Inflammatory macrophage treated with lipopolysaccharide for 1 hour (primary cell): ENCODE measurements at regions not wholly inside any gene's neighbourhood (a gene's known extent, or its start where the extent isn't known, plus 50 kb on each side); places are given as distances from the start of the nearest gene placed in this dataset.

Experiments
- DNase-seq, 2 donors: peaks; one replicate each; pipeline ENCODE4 v3.0.0-alpha.2; 2020 to 2022

DNA sequence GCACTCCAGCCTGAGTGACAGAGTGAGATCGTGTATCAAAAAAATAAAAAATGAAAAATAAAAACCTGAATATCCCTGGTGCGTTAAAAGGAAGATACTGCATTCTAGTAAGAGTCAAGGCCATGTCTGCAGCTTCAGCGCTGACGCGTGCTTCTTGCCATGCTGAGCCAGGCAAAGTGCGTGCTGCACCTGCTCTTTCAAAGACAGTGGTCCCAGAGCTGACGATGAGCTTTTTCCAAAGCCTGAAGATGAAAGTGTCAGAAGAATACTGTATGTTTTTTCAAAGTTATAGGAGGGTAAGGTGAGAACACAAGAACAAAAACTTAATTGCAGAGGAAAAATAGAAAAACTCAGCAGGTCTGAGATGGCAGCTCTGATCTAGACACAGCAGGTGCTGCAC lies 115.1 kb downstream of the RNASET2 start:
- DNase-seq: no peak

DNA sequence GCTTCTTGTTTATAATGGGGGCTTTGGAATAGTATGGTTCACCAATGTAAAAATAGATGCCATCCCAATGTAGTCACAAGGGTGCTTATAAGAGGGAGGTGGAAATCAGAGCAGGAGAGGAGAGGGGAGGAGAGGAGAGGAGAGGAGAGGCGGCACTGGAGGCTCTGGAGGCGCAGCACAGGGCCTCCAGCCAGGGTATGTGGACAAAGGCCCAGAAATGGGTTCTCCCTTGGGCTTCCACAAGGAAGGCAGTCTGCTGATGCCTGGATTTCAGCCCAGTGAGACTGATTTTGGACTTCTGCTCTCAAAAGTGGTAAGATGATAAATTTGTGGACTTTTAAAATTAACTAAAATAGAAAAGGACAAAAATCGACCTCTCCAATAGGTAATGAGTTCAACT lies 116.8 kb downstream of the RNASET2 start:
- DNase-seq: no peak

DNA sequence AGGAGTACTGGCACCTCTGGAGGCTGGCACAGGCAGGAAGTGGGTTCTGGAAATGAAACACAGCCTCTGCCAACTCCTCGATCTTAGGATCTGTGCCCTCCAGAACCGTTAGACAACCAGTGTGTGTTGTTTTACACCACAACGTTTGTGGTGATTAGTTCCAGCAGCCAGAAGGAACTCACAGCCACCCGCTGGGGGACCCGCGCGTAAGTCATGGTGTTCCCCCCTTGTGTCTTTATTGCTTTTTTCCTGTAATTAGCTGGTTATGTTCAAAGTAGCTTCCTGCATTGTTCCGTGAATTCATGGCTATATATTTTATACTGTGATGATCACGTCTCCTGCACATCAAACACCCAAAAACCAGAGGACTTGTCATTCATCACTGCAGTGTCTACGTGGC lies 117.4 kb downstream of the RNASET2 start:
- DNase-seq: no peak

DNA sequence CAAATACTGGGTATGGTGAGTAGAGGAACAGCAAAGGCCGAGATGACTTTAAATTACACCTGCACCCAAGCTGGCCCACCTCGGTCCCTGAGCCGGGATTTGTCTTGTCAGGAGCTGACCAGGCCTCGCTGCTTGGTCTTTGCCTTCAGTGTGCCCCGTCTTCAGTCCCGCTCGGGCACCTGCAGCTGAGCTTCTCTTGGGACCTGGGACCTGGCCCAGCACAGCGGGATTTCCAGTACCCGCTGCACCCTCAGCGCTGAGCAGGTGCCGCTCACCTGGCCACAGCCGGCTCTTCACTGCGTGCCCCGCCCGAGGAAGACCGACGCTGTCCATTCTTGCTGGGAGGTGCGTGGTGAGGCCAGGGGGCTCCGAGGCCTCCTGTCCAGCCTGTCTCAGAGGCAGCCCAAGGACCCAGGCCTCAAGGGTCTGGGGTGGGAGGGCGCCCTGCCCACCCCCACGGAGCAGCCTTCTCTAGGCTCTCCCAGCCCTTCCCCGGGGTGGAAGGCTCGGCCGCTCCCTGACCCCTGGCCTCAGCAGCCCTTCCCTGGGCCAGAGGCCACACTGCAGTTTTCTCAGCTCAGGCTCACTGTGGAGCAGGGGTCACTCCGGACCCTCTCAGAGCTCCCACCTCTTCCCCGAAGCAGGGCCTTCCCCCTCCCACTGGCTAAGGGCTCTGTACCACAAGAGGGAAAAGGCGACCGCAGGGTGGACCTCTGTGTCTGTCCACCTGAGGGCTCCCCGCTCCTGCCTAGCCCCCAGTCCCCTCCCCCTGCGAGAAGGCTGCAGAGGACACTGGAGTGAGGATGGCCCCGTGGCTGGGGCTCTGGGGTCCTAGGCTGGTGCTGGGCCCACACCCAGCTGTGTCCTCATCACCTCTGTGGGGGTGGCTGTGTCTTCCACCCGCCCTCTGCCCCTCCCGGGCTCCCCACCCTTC lies 119.3 kb downstream of the RNASET2 start:
- DNase-seq: no peak

DNA sequence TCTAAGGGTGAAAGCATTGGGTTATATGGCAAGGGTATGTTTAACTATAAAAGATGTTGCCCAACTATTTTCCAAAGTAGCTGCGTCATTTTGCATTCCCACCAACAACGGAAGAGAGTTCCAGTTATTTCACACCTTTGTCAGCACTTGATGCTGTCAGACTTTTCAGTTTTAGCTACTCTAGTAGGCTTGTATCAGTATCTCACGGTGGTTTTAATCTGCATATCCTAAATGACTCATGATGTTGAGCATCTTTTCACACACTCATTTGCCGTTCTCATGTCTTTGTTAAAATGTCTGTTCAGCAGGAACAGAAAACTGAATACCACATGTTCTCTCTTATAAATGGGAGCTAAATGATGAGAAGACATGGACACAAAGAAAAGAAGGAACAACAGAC lies 122.3 kb downstream of the RNASET2 start:
- no peak for DNase-seq

DNA sequence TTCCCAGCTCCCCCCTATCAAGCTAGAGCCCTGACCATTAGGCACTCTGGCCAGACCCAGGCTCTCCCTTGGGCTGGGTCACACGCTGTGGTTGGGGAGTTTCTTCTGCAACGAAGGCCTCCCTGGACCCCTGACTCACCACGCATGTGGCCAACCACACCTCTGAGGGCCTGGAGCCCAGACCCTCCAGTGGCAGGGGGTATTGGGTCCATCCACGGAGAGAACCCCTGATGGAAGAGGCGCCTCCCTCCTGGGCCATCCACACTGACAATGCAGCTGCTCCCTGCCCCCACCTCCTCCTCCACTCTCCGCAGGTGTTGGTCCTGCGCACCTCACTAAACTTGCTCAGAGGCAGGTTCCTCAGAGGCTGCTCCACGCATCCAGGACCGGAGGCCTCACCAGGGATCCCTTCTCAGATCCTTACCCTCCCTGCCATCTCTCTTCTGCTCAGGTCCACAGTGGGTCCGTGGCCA lies 125.4 kb downstream of the RNASET2 start:
- no peak for DNase-seq

DNA sequence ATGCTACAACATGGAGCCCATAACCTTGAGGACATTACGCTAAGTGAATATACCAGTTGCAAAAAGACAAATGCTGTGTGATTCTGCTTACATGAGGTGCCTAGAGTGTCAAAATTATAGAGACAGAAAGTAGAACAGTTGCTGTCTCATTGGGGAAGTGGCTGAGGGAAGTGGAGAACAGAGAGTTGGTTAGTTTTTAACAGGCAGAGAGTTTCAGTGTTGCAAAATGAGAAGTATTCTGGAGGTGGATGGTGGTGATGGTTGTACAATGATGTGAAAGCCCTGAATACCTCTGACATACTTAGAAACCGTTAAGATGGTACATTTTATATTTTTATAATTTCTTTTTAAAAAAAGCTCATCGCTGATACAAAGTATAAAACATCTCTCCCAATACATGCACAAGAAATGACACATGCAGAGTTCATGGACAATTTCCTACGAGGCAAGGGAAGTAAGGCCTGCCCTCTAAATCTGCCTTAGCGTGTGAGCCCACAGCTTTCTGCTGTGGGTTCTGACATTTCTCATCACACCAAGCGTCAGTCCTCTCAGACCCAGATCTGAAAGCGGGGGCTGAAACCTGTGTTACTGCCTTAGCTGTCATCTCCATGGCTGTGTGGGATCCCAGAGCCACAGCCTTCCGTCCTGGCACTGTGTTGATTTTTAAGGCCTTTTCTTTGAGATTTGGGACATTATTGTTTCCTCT lies 126.0 kb downstream of the RNASET2 start:
- peak; percentile 68 to 84 for DNase-seq

DNA sequence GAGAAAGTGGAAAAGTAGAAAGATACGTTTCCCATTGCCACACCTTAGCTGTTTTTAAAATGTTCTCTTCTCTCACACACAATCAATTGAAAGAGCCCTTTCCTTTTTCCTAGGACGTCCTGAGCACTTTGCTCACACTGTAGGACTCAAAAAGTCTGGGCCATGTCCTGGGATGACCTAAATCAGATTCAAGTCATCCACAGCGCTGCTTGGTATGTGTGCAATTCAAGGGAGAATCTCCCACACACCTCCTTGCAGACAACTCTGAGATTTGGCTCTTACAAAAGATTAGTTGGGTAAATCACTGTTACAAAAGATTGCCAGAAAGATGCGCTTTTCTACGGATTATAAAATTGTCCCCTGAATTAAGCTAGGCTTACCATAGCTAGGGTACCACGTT lies 130.1 kb downstream of the RNASET2 start:
- DNase-seq: peak in 1 of 2 donors; percentile 13

DNA sequence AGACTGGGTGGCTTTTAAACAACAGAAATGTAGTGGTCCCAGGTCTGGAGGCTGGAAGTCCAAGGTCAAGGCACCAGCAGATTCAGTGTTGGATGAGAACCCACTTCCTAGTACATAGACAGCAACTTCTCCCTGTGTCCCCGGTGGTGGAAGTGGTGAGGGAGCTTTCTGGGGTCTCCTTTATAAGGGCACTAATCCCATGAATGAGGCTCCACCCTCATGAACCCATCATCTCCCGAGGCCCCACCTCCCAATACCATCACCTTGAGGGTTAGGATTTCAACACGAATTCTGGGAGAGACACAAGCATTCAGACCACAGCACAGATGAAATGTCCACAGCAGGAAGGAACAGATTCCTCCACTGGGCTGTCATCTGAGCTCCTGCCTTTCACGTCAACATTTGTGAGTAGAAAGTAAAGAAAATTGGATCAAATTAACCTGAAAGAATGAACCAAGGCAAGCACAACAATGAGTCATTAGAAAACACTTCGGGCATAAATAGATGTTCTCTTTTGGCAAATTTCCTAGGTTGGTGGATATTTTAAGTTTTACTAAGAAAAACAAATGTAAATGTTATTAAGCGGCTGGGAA lies 130.7 kb downstream of the RNASET2 start:
- DNase-seq: no peak

DNA sequence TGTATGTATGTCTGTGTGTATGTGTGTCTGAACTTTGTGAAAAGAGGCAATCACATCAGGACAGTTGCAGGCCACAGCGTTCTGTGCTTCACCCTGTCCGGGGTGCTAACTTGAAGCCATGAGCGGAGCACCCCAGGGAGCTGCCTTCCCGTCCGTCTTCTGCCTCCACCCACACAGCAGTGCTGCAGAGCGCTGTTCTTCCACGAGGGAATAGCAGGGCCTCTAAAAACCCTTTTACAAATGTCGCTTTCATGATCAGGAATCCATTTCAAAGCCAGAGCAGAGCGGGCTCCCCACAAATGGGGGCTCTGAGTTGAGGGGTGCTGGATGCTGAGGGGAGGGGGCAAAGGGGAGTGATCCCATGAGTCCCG lies 131.5 kb downstream of the RNASET2 start:
- no peak for DNase-seq

DNA sequence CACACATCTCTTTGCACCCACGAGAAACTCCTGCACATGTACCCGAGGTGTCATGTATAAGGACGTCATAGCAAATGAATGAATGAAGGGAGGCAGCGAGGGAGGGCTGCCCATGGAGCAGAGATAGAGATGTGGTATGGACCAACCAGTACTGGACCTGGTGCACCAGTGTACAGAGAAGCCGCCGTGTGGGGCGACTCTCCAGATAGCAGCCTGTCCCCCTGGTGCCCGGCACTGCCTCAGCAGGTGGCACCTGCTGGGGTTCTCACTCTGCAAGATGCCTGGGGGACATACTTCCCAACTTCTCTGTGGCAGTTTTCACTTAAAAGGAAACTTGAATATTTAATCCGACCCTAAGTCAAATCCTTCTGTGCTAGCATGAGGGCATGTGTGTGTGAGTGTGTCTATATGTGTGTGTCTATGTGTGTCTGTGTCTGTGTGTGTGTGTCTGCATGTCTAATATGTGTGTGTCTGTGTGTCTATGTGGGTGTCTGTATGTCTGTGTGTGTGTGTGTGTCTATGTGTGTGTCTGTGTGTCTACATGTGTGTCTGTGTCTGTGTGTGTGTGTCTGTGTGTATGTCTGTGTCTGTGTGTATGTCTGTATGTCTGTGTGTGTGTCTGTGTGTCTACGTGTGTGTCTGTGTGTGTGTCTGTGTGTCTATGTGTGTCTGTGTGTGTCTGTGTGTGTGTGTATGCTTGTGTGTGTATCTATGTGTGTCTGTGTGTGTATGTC lies 132.0 kb downstream of the RNASET2 start:
- no peak for DNase-seq

DNA sequence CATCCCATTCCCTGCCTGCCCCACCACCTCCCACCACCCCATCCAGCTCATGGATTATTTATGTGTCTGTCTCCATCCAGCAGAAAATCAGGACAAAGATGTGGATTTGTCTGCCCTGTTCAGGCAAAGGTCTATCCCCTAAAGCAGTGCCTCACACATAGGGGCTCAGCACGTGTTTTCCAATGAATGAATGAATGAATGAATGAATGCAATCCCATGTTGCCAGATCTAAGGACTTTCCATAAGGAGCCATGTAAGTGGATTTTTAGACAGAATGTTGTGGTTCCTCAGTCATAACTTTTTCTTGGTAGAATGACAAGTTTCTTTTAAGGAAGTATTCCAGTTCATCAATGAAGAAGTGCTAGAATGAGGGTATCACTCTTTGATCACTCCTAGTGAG lies 133.7 kb downstream of the RNASET2 start:
- no peak for DNase-seq

DNA sequence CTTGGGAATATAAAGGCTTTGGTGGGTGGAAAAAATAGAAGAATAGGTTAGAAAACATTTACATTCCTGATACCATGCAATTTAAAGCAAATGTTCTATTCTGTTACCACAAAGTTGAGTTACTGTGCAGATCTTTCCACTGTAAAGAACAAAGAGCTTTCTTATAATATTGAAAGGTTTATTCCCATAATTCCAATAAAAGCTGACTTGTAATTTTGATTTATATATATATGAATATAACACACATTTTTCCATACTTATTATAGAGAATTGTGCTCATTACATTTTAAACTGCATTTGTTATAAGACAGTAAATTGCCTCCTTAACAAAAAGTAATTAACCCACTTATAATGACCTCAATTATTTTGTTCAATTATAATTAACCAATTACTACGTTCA lies 135.9 kb downstream of the RNASET2 start:
- no peak for DNase-seq

DNA sequence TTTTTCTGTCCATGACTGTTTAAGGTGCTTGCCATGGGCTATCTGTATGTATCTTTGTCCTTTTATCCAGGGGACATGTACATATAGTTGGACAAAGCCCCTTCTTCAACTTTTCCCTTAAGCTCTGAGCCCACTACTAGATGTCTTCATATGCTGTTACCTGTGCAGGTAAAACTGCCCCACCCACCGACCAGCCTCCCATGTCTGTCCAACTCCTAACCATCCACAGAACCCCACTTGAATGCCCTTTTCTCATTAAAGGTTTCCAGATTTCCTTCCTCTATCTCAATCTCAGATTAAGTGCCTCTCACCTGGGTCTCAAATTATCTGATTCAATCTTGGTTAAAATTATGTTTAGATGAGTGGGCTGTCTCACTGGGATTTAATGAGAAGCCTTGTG lies 136.3 kb downstream of the RNASET2 start:
- no peak for DNase-seq

DNA sequence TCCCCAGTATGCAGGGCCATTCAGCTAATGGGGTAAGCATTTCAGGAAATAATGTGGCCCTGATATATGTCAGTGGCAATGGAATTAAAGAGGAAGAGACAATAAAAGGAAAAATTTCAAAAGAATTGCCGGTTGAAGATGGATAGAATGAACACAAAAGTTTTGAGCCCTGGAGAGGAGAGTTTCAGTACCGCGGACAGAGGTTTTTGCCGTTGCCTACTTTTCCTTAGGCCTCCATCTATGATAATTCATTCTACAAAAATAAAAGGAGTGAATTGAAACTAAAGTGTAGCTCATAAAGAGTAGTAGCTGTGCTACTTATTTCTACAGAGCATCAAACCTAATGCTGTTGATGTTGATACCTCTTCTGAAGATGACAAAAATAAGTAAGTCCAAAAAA lies 140.7 kb downstream of the RNASET2 start:
- DNase-seq: peak in 1 of 2 donors; percentile 5

DNA sequence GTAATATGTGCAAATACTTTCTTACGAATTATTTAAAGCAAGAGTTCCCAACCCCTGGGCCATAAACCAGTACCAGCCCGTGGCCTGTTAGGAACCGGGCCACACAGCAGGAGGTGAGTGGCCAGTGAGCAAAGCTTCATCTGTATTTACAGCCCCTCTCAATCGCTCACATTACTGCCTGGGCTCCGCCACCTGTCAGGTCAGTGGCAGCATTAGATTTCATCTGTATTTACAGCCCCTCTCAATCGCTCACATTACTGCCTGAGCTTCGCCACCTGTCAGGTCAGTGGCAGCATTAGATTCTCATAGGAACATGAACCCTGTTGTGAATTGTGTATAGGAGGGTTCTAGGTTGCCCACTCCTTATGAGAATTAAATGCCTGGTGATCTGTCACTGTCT lies 142.0 kb downstream of the RNASET2 start:
- no peak for DNase-seq

DNA sequence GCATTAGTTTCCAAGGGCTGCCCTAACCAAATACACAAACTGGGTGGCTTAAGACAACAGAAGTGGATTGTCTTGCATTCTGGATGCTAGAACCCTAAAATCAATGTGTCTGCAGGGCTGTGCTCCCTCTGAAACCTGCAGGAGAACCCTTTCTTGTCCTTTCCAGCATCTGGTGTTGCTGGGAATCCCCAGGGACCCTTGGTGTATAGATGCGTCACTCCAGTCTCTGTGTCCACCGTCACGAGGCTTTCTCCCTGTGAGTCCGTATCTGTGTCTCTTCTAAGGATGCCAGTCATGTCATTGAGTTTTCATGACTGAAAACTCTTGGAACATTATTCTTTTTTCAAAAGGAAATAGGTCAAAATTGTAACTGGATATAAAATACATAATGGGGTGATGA lies 142.9 kb downstream of the RNASET2 start:
- no peak for DNase-seq

DNA sequence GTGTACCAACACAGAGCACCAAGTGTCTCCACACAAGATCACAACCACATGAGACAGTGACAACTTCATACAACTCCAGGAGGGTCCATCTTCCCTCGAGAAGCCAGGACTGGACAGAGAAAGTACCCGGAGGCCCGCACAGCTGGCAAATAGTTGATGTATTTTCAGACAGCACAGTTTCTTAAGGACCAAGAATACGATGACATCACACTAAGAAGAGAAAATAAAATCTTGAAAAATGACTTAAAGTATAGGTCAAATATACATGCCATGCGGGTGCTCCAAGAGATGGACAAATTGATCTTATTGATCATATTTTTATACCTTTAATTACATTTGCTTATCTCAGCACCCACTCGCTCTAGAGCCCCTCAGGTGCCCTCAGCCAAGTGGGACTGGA lies 145.5 kb downstream of the RNASET2 start:
- DNase-seq: no peak

DNA sequence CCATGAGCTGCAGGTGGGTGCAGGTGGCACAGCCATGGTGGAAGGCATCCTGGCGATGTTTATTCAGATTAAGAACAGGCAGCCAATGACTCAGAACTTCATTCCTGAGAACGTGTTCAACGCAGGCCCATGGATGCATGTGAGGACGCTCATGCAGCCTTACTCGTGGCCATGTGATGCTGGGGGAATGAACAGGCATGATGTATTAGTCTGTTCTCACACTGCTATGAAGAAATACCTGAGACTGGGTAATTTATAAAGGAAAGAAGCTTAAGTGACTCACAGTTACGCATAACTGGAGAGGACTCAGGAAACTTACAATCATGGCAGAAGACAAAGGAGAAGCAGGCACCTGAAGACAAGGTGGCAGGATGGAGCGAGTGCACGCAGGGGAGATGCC lies 146.6 kb downstream of the RNASET2 start:
- DNase-seq: no peak

DNA sequence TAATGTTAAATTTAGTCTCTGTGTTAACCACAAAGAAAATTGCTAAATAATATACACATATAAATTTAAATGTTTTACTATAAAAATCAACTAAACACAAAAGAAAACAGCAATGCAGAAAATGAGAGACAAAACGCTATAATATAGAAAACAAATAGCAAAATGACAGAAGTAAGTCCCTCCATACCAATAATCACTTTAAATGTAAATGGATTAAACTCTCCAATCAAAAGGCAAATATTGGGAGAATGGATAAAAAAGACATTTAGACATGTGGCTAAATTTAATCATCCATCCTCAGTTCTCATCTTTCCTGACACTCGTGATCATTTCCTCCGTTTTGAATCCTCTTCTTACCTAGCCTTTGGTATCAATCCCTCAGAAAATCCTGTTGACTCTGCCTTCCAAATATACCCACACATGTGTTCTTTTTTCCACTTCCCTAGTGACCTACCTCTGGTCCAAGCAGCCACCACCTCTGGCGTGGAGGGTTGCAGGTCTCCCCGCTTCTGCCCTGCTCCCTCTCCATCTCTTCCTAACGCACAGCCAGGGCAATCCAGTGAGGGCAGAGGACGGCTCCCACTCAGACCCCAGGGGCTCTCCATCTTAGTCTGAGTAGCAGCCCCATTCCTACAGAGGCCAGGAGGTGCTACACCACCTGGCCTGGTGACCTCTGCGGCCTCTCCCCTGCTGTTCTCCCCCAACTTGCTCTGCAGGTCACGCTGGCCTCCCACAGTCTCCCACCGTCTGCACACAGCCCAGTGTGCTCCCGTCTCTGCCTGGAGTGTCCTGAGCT lies 149.2 kb downstream of the RNASET2 start:
- no peak for DNase-seq

DNA sequence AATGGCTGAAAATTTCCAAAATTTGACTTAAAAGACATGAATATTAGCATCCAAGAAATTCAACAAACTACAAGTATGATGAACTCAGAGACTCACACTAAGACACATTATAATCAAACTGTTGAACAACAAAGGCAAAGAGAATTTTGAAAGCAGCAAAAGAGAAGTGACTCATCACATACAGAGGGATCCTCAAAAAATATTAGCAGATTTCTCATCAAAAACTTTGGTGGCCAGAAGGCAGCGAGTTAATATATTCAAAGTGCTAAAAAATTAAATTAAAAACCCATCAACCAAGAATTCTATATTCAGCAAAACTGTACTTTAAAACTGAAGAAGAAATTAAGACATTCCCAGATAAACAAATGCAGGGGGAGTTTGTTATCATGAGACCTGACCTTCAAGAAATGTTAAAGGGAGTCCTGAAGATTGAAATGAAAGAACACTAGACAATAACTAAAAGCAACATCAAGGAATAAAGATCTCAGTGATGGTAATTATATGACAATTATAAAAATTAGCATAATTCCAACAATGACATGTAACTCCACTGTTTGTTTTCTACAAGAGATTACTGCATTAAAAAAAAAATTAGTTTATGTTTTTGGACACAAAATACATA lies 150.0 kb downstream of the RNASET2 start:
- no peak for DNase-seq

DNA sequence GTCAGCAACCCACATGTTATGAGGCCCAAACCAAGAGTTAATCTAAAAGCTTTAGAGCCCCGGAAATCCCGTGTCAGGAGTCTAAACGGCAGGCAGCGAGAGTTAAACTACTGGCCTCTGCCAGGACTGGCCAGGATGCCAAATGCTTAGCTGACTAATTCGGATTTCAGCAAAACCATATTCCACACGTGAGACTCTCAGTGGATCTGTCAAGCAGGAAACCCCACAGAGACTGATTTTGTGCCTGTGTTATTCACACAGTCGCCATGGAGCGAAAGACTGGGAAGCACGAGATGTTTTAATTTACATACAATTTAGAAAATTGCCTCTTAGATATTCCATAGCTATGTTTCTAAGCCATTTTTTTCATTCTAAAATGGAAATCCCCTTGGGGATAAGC lies 152.9 kb downstream of the RNASET2 start:
- no peak for DNase-seq
